Stomach (tissue), 8 donors: ENCODE measurements at regions not wholly inside any gene's neighbourhood (a gene's known extent, or its start where the extent isn't known, plus 50 kb on each side); places are given as distances from the start of the nearest gene placed in this dataset.
A peak's percentile ranks its signal among the peaks of the same experiment; 100 is the strongest.
"Not testable (repeated sequence)": the region's sequence is repeated elsewhere in the genome, so short reads cannot be mapped to it uniquely, and the experiment has no call there.

Experiments used
- DNase-seq, 2 donors: peaks; one replicate each; pipeline versions ENCODE4 v3.0.0 to v3.0.0-alpha.2; 2013 to 2019
- H3K27ac ChIP-seq, 5 donors: fragments of 200-600 bp in 4 of 5; sonication (generic) in 4 of 5; one replicate each; pipeline ENCODE4 v1.5.1; 2013 to 2019; ENCODE audit warnings: mild to moderate bottlenecking in 1 of 5, moderate library complexity in 1 of 5
- H3K27me3 ChIP-seq, 3 donors: fragments of 200-600 bp; sonication (generic); one replicate each; pipeline ENCODE4 v1.5.1; 2017 to 2019; ENCODE audit warnings: mixed run types in 1 of 3
- H3K36me3 ChIP-seq, 4 donors: fragments of 200-600 bp; sonication (generic); 1 replicate in 3 of 4; 2 replicates in 1 of 4; pipeline ENCODE4 v1.5.1; 2016 to 2019
- H3K4me1 ChIP-seq, 4 donors: fragments of 200-600 bp; sonication (generic); one replicate each; pipeline ENCODE4 v1.5.1; 2016 to 2019
- H3K4me3 ChIP-seq, 4 donors: fragments of 200-600 bp; sonication (generic) in 3 of 4; one replicate each; pipeline ENCODE4 v1.5.1; 2016 to 2019; ENCODE audit warnings: mild to moderate bottlenecking in 1 of 4
- H3K9me3 ChIP-seq, 4 donors: fragments of 200-600 bp; sonication (generic); one replicate each; pipeline ENCODE4 v1.5.1; 2016 to 2019
- CTCF ChIP-seq, 7 experiments: fragments of 450-650 bp in 4 of 7; fragments of 200-600 bp in 3 of 7; sonication (generic) in 3 of 7; IDR thresholded peaks; one replicate each; pipeline ENCODE4 v1.5.1; 2016 to 2019; ENCODE audit warnings: antibody characterized with exemption in 7 of 7, control low read depth in 2 of 7, mild to moderate bottlenecking in 1 of 7
- EP300 ChIP-seq: sonication (generic); formaldehyde crosslinking; IDR thresholded peaks from one replicate; pipeline ENCODE4 v1.6.1; 2017; ENCODE audit warnings: antibody characterized with exemption
- POLR2A ChIP-seq, 4 donors: fragments of 450-650 bp; IDR thresholded peaks; one replicate each; pipeline ENCODE4 v1.6.1; 2016; ENCODE audit warnings: antibody characterized with exemption in 4 of 4, control low read depth in 2 of 4, mild to moderate bottlenecking in 1 of 4, moderate library complexity in 1 of 4
- POLR2AphosphoS5 ChIP-seq, 3 donors: sonication (generic); formaldehyde crosslinking; IDR thresholded peaks; one replicate each; pipeline ENCODE4 v1.6.1; 2016; ENCODE audit warnings: antibody characterized with exemption in 3 of 3
- WGBS, 5 donors: extraction: QIAGEN DNeasy Blood & Tissue Kit in 3 of 5; methylation state at CpG; one replicate each; pipeline versions ENCODE4 v1.1.5 to v1.1.7; 2013 to 2018; 5-methylcytosine and 5-hydroxymethylcytosine counted together
- intact Hi-C: fragments of 100-400 bp; cut with DNase I; formaldehyde crosslinking; loops from one replicate; pipeline ENCODE4 v1.15.1; 2023; ENCODE audit warnings: low total_unique reads
- donor health status: healthy with polysubstance abuse.
- donor health status: Bipolar disorder and iron deficiency.
- donor health status: healthy.

- WGBS, 5 donors = 33 to 50% (median 45%) methylated on average over 7 of the region's 7 CpGs
- Histone ChIP-seq H3K36me3 (no peaks in the 10 kb centered on the region), H3K4me3 (no peak overlapping the region), H3K4me1 (peaks cover 0 to 19% (median 10%) of the 10 kb centered on the region in 4 donors), H3K27ac (no peak overlapping the region), H3K9me3 (no peaks in the 10 kb centered on the region), H3K27me3 (no peaks in the 10 kb centered on the region)
- peak in 1 of 2 donors; percentile 11 for DNase-seq
- TF ChIP-seq EP300 (no peak), POLR2A (IDR thresholded peaks at IDR 0.05) (no peak), CTCF (IDR thresholded peaks at IDR 0.05) (no peak), POLR2AphosphoS5 (IDR thresholded peaks at IDR 0.05) (no peak)
- intact Hi-C loops = no loop called here
Observed at GRCh38 chr4:87912164-87913004, 63.1 kb upstream of the SPP1 start.

GRCh38 chr4:87913896-87914295 is 61.6 kb upstream of the SPP1 start:
- H3K27me3 ChIP-seq = no peaks in the 10 kb centered on the region
- no peak overlapping the region for H3K4me3 ChIP-seq
- TF ChIP-seq POLR2AphosphoS5 (IDR thresholded peaks at IDR 0.05) = no peak
- no peak for TF ChIP-seq CTCF (IDR thresholded peaks at IDR 0.05)
- TF ChIP-seq EP300 = no peak
- TF ChIP-seq POLR2A (IDR thresholded peaks at IDR 0.05) = no peak
- peaks cover 0 to 19% (median 10%) of the 10 kb centered on the region in 4 donors for H3K4me1 ChIP-seq
- intact Hi-C loops = no loop called here
- no peak overlapping the region for H3K27ac ChIP-seq
- 76 to 86% (median 82%) methylated on average over 3 of the region's 3 CpGs for WGBS, 5 donors
- DNase-seq = no peak
- H3K36me3 ChIP-seq = no peaks in the 10 kb centered on the region
- H3K9me3 ChIP-seq = no peaks in the 10 kb centered on the region

- intact Hi-C loops = no loop called here
- no peaks in the 10 kb centered on the region for H3K27me3 ChIP-seq
- H3K27ac ChIP-seq = no peak overlapping the region
- 77 to 88% (median 79%) methylated on average over 6 of the region's 6 CpGs for WGBS, 5 donors
- peaks cover 0 to 19% (median 10%) of the 10 kb centered on the region in 4 donors for H3K4me1 ChIP-seq
- TF ChIP-seq POLR2A (IDR thresholded peaks at IDR 0.05) (no peak), EP300 (no peak), CTCF (IDR thresholded peaks at IDR 0.05) (no peak), POLR2AphosphoS5 (IDR thresholded peaks at IDR 0.05) (no peak)
- DNase-seq = no peak
- no peaks in the 10 kb centered on the region for H3K36me3 ChIP-seq
- H3K4me3 ChIP-seq = no peak overlapping the region
- no peaks in the 10 kb centered on the region for H3K9me3 ChIP-seq
Observed at GRCh38 chr4:87915621-87916020, 59.9 kb upstream of the SPP1 start.

GRCh38 chr4:87916626-87917025 is 58.9 kb upstream of the SPP1 start:
- Histone ChIP-seq H3K9me3 (no peaks in the 10 kb centered on the region), H3K4me3 (no peak overlapping the region), H3K4me1 (peaks cover 0 to 11% (median 5%) of the 10 kb centered on the region in 4 donors), H3K27ac (no peak overlapping the region), H3K36me3 (no peaks in the 10 kb centered on the region), H3K27me3 (no peaks in the 10 kb centered on the region)
- TF ChIP-seq CTCF (IDR thresholded peaks at IDR 0.05) (no peak), POLR2A (IDR thresholded peaks at IDR 0.05) (no peak), EP300 (no peak), POLR2AphosphoS5 (IDR thresholded peaks at IDR 0.05) (no peak)
- DNase-seq = no peak
- intact Hi-C loops = no loop called here
- 51 to 83% (median 79%) methylated on average over 2 of the region's 2 CpGs for WGBS, 5 donors

GRCh38 chr4:87917911-87918310 is 57.6 kb upstream of the SPP1 start:
- 71 to 79% (median 75%) methylated on average over 5 of the region's 5 CpGs for WGBS, 5 donors
- H3K27ac ChIP-seq, H3K9me3 ChIP-seq, H3K4me3 ChIP-seq, H3K4me1 ChIP-seq, intact Hi-C loops, H3K27me3 ChIP-seq, H3K36me3 ChIP-seq, DNase-seq: not testable (repeated sequence)
